ENCODE measurements at regions not wholly inside any gene's neighbourhood (a gene's known extent, or its start where the extent isn't known, plus 50 kb on each side); places are given as distances from the start of the nearest gene placed in this dataset.
A peak's percentile ranks its signal among the peaks of the same experiment; 100 is the strongest.
"Not testable (repeated sequence)": the region's sequence is repeated elsewhere in the genome, so short reads cannot be mapped to it uniquely, and the experiment has no call there.

- intact Hi-C loops (cut with DNase I; ENCODE audit: low total_unique reads) = no loop called here
- DNase-seq = no peak
- no peak overlapping the region for H3K27ac ChIP-seq
These were observed 81.4 kb upstream of the CPEB2 start for GRCh38 chr4:14920759-14921320.

GRCh38 chr4:14921781-14922180, 80.5 kb upstream of the CPEB2 start:
- H3K27ac ChIP-seq; H3K27me3 ChIP-seq (replicated peaks in 1 of 7); H3K4me1 ChIP-seq; H3K4me3 ChIP-seq; H3K9me3 ChIP-seq; intact Hi-C loops (cut with DNase I; ENCODE audit: low total_unique reads); H3K36me3 ChIP-seq; DNase-seq: not testable (repeated sequence)
- WGBS, 5 donors = 80 to 90% (median 88%) methylated on average over 2 of the region's 2 CpGs

More at GRCh38 chr4:14920759-14921320, 81.4 kb upstream of the CPEB2 start:
- no peak overlapping the region for H3K4me3 ChIP-seq
- no peaks in the 10 kb centered on the region for H3K36me3 ChIP-seq
- no peak for TF ChIP-seq POLR2A (IDR thresholded peaks at IDR 0.05)
- TF ChIP-seq CTCF (IDR thresholded peaks at IDR 0.05 in 8 of 11, conservative IDR thresholded peaks at IDR 0.05 in 3 of 11) = no peak
- no peak for TF ChIP-seq POLR2AphosphoS5 (IDR thresholded peaks at IDR 0.05)
- no peaks in the 10 kb centered on the region for H3K27me3 ChIP-seq (replicated peaks in 1 of 7)
- no peaks in the 10 kb centered on the region for H3K9me3 ChIP-seq
- no peaks in the 10 kb centered on the region for H3K4me1 ChIP-seq
- 93 to 99% (median 96%) methylated on average over 3 of the region's 3 CpGs for WGBS, 5 donors

- intact Hi-C loops (cut with DNase I; ENCODE audit: low total_unique reads) = no loop called here
- no peaks in the 10 kb centered on the region for H3K4me1 ChIP-seq
- no peaks in the 10 kb centered on the region for H3K9me3 ChIP-seq
- no peak overlapping the region for H3K27ac ChIP-seq
- no peaks in the 10 kb centered on the region for H3K36me3 ChIP-seq
- no peak overlapping the region for H3K4me3 ChIP-seq
- DNase-seq = no peak
- 80 to 94% (median 85%) methylated on average over 3 of the region's 3 CpGs for WGBS, 5 donors
- H3K27me3 ChIP-seq (replicated peaks in 1 of 7) = no peaks in the 10 kb centered on the region
- TF ChIP-seq POLR2A (IDR thresholded peaks at IDR 0.05) (no peak), POLR2AphosphoS5 (IDR thresholded peaks at IDR 0.05) (no peak), CTCF (IDR thresholded peaks at IDR 0.05 in 8 of 11, conservative IDR thresholded peaks at IDR 0.05 in 3 of 11) (no peak)
These were observed 78.0 kb upstream of the CPEB2 start for GRCh38 chr4:14924076-14924811.

GRCh38 chr4:14924812-14925344, 77.4 kb upstream of the CPEB2 start:
- H3K9me3 ChIP-seq = no peaks in the 10 kb centered on the region
- TF ChIP-seq POLR2A (IDR thresholded peaks at IDR 0.05) (no peak), POLR2AphosphoS5 (IDR thresholded peaks at IDR 0.05) (no peak), CTCF (IDR thresholded peaks at IDR 0.05 in 8 of 11, conservative IDR thresholded peaks at IDR 0.05 in 3 of 11) (no peak)
- no peaks in the 10 kb centered on the region for H3K27me3 ChIP-seq (replicated peaks in 1 of 7)
- H3K4me1 ChIP-seq = no peaks in the 10 kb centered on the region
- H3K27ac ChIP-seq = no peak overlapping the region
- intact Hi-C loops (cut with DNase I; ENCODE audit: low total_unique reads) = no loop called here
- H3K36me3 ChIP-seq = no peaks in the 10 kb centered on the region
- H3K4me3 ChIP-seq = no peak overlapping the region
- peak; percentile 50 for DNase-seq
- WGBS, 5 donors = 69 to 92% (median 83%) methylated on average over 3 of the region's 3 CpGs

All from spleen (tissue), 11 donors.